GM12891 (cell line): ENCODE measurements at regions not wholly inside any gene's neighbourhood (a gene's known extent, or its start where the extent isn't known, plus 50 kb on each side); places are given as distances from the start of the nearest gene placed in this dataset.
"Not testable (repeated sequence)": the region's sequence is repeated elsewhere in the genome, so short reads cannot be mapped to it uniquely, and the experiment has no call there.

ENCODE experiments used
- POLR2A ChIP-seq: IDR thresholded peaks from 2 replicates; pipeline ENCODE4 v1.6.1; 2011; ENCODE audit warnings: low read depth, low read length, control low read depth
- SPI1 ChIP-seq: IDR thresholded peaks from 2 replicates; pipeline ENCODE4 v1.6.1; 2011; ENCODE audit warnings: low read depth, low read length, control low read depth

DNA sequence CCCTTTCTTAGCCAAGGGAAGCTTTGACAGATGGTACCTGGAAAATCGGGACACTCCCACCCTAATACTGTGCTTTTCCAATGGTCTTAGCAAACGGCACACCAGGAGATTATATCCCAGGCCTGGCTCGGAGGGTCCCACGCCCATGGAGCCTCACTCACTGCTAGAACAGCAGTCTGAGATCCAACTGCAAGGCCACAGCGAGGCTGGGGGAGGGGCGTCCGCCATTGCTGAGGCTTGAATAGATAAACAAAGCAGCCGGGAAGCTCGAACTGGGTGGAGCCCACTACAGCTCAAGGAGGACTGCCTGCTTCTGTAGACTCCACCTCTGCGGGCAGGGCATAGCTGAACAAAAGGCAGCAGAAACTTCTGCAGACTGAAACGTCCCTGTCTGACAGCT lies 225.6 kb upstream of the EDNRA start:
- not testable (repeated sequence) for TF ChIP-seq SPI1, POLR2A
